PC-3 (cell line): ENCODE measurements at regions not wholly inside any gene's neighbourhood (a gene's known extent, or its start where the extent isn't known, plus 50 kb on each side); places are given as distances from the start of the nearest gene placed in this dataset.
"Not testable (repeated sequence)": the region's sequence is repeated elsewhere in the genome, so short reads cannot be mapped to it uniquely, and the experiment has no call there.

Experiments
- ATAC-seq: fragments of 200-7000 bp; cut with Tn5 transposase; 2 replicates; pipeline ENCODE4 v1.9.1; 2020; ENCODE audit warnings: mild to moderate bottlenecking, moderate library complexity
- BruUV-seq: library from RNA; stranded (reverse); fragments of 400-500 nt; replicated peaks from 2 replicates; lab custom pipeline; 2021; lab: Mats Ljungman, UMichigan
- CTCF ChIA-PET: fragments of 300-600 bp; sonication (Branson Sonifier 250); formaldehyde crosslinking; loops from one replicate; lab custom pipeline; 2022; ENCODE audit warnings: antibody characterized with exemption; lab: Charles Lee
- POLR2A ChIA-PET: fragments of 300-600 bp; sonication (Branson Sonifier 250); formaldehyde crosslinking; loops from one replicate; lab custom pipeline; 2022; ENCODE audit warnings: antibody characterized with exemption; ENCODE audit not compliant: unreplicated experiment; lab: Charles Lee
- DNase-seq: peaks from one replicate; pipeline ENCODE4 v3.0.0-alpha.2; 2015
- H2AFZ ChIP-seq: fragments of 300-600 bp; sonication (generic); 2 replicates; pipeline ENCODE4 v1.6.0; 2016; ENCODE audit warnings: antibody characterized with exemption, low read length
- H3F3A ChIP-seq: fragments of 300-600 bp; sonication (generic); one replicate; pipeline ENCODE4 v1.6.0; 2017; ENCODE audit warnings: antibody characterized with exemption, low read length, control low read depth, mild to moderate bottlenecking; ENCODE audit not compliant: unreplicated experiment
- H3K27ac ChIP-seq: fragments of 300-600 bp; sonication (generic); 2 replicates; pipeline ENCODE4 v1.5.1; 2016; ENCODE audit warnings: mild to moderate bottlenecking, low read length
- H3K27me3 ChIP-seq: fragments of 300-600 bp; sonication (generic); 2 replicates; pipeline ENCODE4 v1.6.1; 2016; ENCODE audit warnings: low read length, mixed read lengths
- H3K36me3 ChIP-seq: fragments of 300-600 bp; sonication (generic); 2 replicates; pipeline ENCODE4 v1.6.1; 2016; ENCODE audit warnings: low read depth, mixed run types, low read length, mixed read lengths
- H3K4me1 ChIP-seq: fragments of 300-600 bp; sonication (generic); 2 replicates; pipeline ENCODE4 v1.5.1; 2016; ENCODE audit warnings: low read length; ENCODE audit not compliant: insufficient read depth
- H3K4me2 ChIP-seq: fragments of 300-600 bp; sonication (generic); 2 replicates; pipeline ENCODE4 v1.6.0; 2016; ENCODE audit warnings: low read length
- H3K4me3 ChIP-seq: fragments of 300-600 bp; sonication (generic); 2 replicates; pipeline ENCODE4 v1.5.1; 2016; ENCODE audit warnings: mild to moderate bottlenecking, low read length, mixed read lengths
- H3K79me2 ChIP-seq: fragments of 300-600 bp; sonication (generic); 2 replicates; pipeline ENCODE4 v1.6.1; 2017; ENCODE audit warnings: low read length, mixed read lengths
- H3K9ac ChIP-seq: fragments of 300-600 bp; sonication (generic); 2 replicates; pipeline ENCODE4 v1.6.0; 2016; ENCODE audit warnings: mild to moderate bottlenecking, low read length
- H3K9me2 ChIP-seq: fragments of 300-600 bp; sonication (generic); replicated peaks from 2 replicates; pipeline ENCODE4 v1.6.1; 2016; ENCODE audit warnings: mixed run types, low read length, mixed read lengths
- H3K9me3 ChIP-seq: fragments of 300-600 bp; sonication (generic); 2 replicates; pipeline ENCODE4 v1.6.1; 2016; ENCODE audit warnings: low read length, mixed read lengths
- H4K20me1 ChIP-seq: fragments of 300-600 bp; sonication (generic); 2 replicates; pipeline ENCODE4 v1.6.1; 2016; ENCODE audit warnings: low read length, mixed read lengths
- EZH2 ChIP-seq: fragments of 300-600 bp; sonication (generic); IDR thresholded peaks from one replicate; pipeline ENCODE4 v1.6.1; 2017; ENCODE audit warnings: antibody characterized with exemption, mild to moderate bottlenecking, low read length; ENCODE audit not compliant: unreplicated experiment
- EZH2phosphoT487 ChIP-seq: fragments of 300-600 bp; sonication (generic); IDR thresholded peaks from 2 replicates; pipeline ENCODE4 v1.6.1; 2018; ENCODE audit warnings: mild to moderate bottlenecking, antibody characterized with exemption, low read length, borderline replicate concordance
- intact Hi-C: fragments of 100-400 bp; cut with micrococcal nuclease; formaldehyde crosslinking; loops from 2 replicates; pipeline ENCODE4 v1.9.0; 2023
- TF ChIP-seq, protein P1 (sequence below): fragments of 300-600 bp; sonication (generic); conservative IDR thresholded peaks from 2 replicates; pipeline ENCODE4 v1.5.1; 2017; ENCODE audit warnings: antibody characterized with exemption, low read depth, mild to moderate bottlenecking, low read length

DNA sequence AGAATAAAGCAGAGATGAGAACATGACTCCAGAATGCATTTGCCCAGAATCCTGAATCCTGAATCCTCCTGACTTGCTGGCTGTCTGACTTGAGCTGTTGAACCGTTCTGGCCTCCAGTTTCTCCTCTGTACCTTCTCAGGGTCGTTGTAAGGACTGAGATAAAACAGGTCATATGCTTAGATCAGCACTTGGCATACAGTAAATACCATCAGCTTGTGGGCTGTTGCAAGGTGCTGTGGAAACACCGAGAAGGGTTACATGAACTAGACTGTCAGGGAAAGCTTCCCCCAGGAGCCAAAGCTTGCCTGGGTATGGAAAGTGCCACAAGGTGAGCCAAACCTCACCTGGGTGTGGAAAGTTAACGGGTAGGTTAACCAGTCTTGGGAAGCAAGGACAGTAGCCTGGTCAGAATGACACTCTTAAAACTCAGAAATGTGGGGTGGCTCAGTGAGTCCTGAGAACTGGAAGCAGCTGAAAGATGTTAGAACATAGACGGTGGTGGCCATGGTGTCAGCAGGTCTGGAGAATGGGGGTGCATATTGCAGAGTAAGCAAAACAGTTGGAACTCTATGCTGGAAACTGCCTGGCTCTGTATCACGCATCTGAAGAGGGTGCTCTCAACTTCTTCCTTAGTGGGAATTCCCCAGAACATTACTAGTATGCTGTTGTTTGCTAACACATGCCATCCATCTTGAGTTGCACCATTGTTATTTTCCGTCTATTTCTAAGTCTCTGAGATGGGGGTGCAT, 105.3 kb upstream of the DYRK2 start:
- TF ChIP-seq, protein P1, sequence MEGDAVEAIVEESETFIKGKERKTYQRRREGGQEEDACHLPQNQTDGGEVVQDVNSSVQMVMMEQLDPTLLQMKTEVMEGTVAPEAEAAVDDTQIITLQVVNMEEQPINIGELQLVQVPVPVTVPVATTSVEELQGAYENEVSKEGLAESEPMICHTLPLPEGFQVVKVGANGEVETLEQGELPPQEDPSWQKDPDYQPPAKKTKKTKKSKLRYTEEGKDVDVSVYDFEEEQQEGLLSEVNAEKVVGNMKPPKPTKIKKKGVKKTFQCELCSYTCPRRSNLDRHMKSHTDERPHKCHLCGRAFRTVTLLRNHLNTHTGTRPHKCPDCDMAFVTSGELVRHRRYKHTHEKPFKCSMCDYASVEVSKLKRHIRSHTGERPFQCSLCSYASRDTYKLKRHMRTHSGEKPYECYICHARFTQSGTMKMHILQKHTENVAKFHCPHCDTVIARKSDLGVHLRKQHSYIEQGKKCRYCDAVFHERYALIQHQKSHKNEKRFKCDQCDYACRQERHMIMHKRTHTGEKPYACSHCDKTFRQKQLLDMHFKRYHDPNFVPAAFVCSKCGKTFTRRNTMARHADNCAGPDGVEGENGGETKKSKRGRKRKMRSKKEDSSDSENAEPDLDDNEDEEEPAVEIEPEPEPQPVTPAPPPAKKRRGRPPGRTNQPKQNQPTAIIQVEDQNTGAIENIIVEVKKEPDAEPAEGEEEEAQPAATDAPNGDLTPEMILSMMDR, result no peak
- TF ChIP-seq EZH2phosphoT487 (no peak), EZH2 (no peak)
- Histone ChIP-seq H3K36me3 (no peaks in the 10 kb centered on the region), H2AFZ (no peak overlapping the region), H3K4me1 (no peaks in the 10 kb centered on the region), H3K9ac (no peak overlapping the region), H3K4me2 (no peak overlapping the region), H3K27ac (no peak overlapping the region), H3K27me3 (no peaks in the 10 kb centered on the region), H3K4me3 (no peak overlapping the region), H3K9me3 (no peaks in the 10 kb centered on the region), H4K20me1 (no peaks in the 10 kb centered on the region), H3F3A (no peaks in the 10 kb centered on the region), H3K9me2 (no peaks in the 10 kb centered on the region), H3K79me2 (no peaks in the 10 kb centered on the region)
- ChIA-PET CTCF (no interaction called here), POLR2A (no interaction called here)
- intact Hi-C loops, result no loop called here
- DNase-seq (no peak), ATAC-seq (no peak)
- no TSS peak for BruUV-seq

DNA sequence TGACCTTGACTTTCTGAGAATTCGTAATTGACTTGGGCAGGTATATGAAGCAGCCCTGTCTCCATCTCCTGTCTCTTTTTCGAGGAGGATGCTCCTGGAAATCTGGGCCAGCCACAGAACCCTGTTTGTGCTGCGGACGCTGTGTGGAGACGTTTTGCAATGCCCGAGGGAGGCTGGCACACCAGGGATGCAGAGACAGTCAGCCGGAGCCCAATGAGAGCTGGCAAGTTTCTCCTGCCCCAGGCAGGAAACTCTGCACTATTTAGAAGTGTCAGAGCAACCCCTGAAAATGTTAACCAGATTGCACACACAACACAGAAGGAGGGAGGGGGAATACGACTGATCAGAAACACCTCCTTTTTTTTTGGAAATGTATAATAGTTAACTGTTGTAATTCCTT, 103.2 kb upstream of the DYRK2 start:
- Histone ChIP-seq H3K9me2 (no peaks in the 10 kb centered on the region), H3K4me3 (no peak overlapping the region), H3K27me3 (no peaks in the 10 kb centered on the region), H3K9ac (no peak overlapping the region), H3K4me2 (no peak overlapping the region), H3F3A (no peaks in the 10 kb centered on the region), H3K27ac (no peak overlapping the region), H3K9me3 (no peaks in the 10 kb centered on the region), H3K36me3 (no peaks in the 10 kb centered on the region), H2AFZ (no peak overlapping the region), H4K20me1 (no peaks in the 10 kb centered on the region), H3K79me2 (no peaks in the 10 kb centered on the region), H3K4me1 (no peaks in the 10 kb centered on the region)
- ChIA-PET POLR2A (no interaction called here), CTCF (no interaction called here)
- intact Hi-C loops, result no loop called here
- no TSS peak for BruUV-seq
- TF ChIP-seq EZH2, result no peak
- TF ChIP-seq EZH2phosphoT487, result no peak
- TF ChIP-seq, protein P1, result no peak
- DNase-seq, result no peak
- ATAC-seq, result no peak

DNA sequence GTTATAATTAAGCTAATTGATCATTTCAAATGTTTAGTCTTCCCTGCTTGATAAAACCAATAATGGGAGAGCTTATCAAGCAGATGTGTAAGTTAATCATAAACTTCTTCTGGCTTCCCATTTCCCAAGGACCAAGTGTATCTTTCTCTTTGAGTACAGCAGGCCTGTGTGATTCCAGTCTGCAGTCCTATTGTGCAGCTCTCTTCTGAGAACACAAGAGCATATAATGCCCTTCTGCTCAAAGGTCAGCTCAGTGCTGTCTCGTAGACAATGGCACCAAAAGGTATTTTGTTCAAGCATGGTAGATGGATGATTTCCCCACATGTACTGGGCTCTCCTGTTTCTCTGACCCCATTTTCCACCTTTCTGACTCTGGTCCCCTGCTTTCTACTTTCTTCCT, 101.8 kb upstream of the DYRK2 start:
- intact Hi-C loops, result no loop called here
- H3K27ac ChIP-seq, result no peak overlapping the region
- CTCF ChIA-PET, result no interaction called here

DNA sequence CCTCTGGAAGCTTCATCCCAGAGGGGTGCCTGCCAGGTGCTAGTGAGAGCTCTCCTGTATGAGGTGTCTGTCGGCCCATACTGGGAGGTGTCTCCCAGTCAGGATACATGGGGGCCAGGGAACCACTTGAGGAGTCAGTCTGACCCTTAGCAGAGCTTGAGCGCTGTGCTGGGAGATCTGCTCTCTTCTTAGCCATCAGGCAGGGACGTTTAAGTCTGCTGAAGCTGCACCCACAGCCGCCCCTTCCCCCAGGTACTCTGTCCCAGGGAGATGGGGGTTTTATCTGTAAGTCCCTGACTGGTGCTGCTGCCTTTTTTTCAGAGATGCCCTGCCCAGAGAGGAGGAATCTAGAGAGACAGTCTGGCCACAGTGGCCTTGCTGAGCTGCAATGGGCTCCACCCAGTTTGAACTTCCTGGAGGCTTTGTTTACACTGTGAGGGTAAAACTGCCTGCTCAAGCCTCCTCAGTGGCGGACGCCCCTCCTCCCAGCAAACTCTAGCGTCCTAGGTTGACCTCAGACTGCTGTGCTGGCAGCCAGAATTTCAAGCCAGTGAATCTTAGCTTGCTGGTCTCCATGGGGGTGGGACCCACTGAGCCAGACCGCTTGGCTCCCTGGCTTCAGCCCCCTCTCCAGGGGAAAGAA, 93.3 kb upstream of the DYRK2 start:
- H3K4me3 ChIP-seq, CTCF ChIA-PET, BruUV-seq, H3K9ac ChIP-seq, H3K27ac ChIP-seq, POLR2A ChIA-PET, intact Hi-C loops, H3K9me3 ChIP-seq, H3K9me2 ChIP-seq, H3K36me3 ChIP-seq, H3K79me2 ChIP-seq, H3F3A ChIP-seq, H4K20me1 ChIP-seq, H3K27me3 ChIP-seq: not testable (repeated sequence)
- Histone ChIP-seq H3K4me2 (peak overlapping the region; percentile 48), H3K4me1 (peaks cover 11% of the 10 kb centered on the region), H2AFZ (peak overlapping the region; percentile 77)
- ATAC-seq, result peak; percentile 71
- DNase-seq, result peak; percentile 61

More for the DNA sequence above, 101.8 kb upstream of the DYRK2 start:
- Histone ChIP-seq H3K4me2 (no peak overlapping the region), H3F3A (no peaks in the 10 kb centered on the region), H3K9me3 (no peaks in the 10 kb centered on the region), H3K27me3 (no peaks in the 10 kb centered on the region), H3K9me2 (no peaks in the 10 kb centered on the region), H3K36me3 (no peaks in the 10 kb centered on the region), H3K4me3 (no peak overlapping the region), H4K20me1 (no peaks in the 10 kb centered on the region), H2AFZ (no peak overlapping the region), H3K9ac (no peak overlapping the region), H3K79me2 (no peaks in the 10 kb centered on the region), H3K4me1 (no peaks in the 10 kb centered on the region)
- DNase-seq (no peak), ATAC-seq (no peak)
- TF ChIP-seq, protein P1, result no peak
- TF ChIP-seq EZH2 (no peak), EZH2phosphoT487 (no peak)
- no TSS peak for BruUV-seq
- POLR2A ChIA-PET, result no interaction called here
